PC-3 (cell line): ENCODE measurements at regions not wholly inside any gene's neighbourhood (a gene's known extent, or its start where the extent isn't known, plus 50 kb on each side); places are given as distances from the start of the nearest gene placed in this dataset.
"Not testable (repeated sequence)": the region's sequence is repeated elsewhere in the genome, so short reads cannot be mapped to it uniquely, and the experiment has no call there.

Experiments
- EZH2 ChIP-seq: fragments of 300-600 bp; sonication (generic); IDR thresholded peaks from one replicate; pipeline ENCODE4 v1.6.1; 2017; ENCODE audit warnings: antibody characterized with exemption, mild to moderate bottlenecking, low read length; ENCODE audit not compliant: unreplicated experiment
- TF ChIP-seq, protein P1 (sequence below): fragments of 300-600 bp; sonication (generic); conservative IDR thresholded peaks from 2 replicates; pipeline ENCODE4 v1.5.1; 2017; ENCODE audit warnings: antibody characterized with exemption, low read depth, mild to moderate bottlenecking, low read length

DNA sequence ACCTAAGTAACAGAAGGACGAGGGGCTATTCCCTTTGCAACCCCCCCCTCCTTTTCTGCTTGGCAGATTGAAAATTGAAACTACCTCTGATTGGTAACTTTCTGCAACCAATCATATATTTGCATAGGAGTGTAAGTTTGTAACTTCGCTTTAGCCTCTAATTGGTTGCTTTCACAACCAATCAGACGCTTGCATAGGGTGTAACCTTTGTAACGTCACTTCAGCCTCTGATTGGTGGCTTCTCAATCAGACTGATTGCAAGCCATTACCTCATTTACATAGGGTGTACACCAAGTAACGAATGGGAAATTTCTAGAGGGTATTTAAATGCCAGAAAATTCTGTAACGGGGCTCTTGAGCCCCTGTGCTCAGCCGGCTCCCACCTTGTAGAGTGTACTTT is 131.9 kb upstream of the FOXD4L5 start:
- TF ChIP-seq, protein P1, sequence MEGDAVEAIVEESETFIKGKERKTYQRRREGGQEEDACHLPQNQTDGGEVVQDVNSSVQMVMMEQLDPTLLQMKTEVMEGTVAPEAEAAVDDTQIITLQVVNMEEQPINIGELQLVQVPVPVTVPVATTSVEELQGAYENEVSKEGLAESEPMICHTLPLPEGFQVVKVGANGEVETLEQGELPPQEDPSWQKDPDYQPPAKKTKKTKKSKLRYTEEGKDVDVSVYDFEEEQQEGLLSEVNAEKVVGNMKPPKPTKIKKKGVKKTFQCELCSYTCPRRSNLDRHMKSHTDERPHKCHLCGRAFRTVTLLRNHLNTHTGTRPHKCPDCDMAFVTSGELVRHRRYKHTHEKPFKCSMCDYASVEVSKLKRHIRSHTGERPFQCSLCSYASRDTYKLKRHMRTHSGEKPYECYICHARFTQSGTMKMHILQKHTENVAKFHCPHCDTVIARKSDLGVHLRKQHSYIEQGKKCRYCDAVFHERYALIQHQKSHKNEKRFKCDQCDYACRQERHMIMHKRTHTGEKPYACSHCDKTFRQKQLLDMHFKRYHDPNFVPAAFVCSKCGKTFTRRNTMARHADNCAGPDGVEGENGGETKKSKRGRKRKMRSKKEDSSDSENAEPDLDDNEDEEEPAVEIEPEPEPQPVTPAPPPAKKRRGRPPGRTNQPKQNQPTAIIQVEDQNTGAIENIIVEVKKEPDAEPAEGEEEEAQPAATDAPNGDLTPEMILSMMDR, result not testable (repeated sequence)
- not testable (repeated sequence) for TF ChIP-seq EZH2
